HG03558 (cell line): ENCODE measurements at regions not wholly inside any gene's neighbourhood (a gene's known extent, or its start where the extent isn't known, plus 50 kb on each side); places are given as distances from the start of the nearest gene placed in this dataset.

Experiments
- ATAC-seq: cut with Tn5 transposase; IDR thresholded peaks from one replicate; pipeline ENCODE4 v1.9.1; 2021; ENCODE audit warnings: moderate number of reproducible peaks; ENCODE audit not compliant: unreplicated experiment; ENCODE audit errors: extremely low read depth

GRCh38 chr2:221283896-221284545 lies 288.1 kb downstream of the EPHA4 start:
- no peak for ATAC-seq

DNA sequence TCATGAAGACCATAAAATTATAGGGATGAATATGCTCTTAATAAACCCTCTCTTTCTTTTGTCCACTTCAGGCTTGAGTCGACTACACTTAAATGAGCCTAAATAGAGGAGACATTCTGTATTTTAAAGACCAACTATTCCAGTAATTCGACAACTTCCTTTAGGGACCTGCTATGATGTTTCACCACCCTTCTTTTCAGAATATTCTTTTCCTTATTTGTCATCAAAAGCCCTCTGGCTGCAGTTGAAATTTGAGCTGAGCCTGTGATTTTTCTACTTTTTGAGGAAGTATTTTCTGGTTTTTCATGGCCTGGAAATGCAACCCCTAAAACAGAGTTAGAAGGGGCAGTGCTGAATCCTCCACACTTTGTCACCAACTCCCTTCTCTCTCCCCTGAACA lies 287.0 kb downstream of the EPHA4 start:
- no peak for ATAC-seq

DNA sequence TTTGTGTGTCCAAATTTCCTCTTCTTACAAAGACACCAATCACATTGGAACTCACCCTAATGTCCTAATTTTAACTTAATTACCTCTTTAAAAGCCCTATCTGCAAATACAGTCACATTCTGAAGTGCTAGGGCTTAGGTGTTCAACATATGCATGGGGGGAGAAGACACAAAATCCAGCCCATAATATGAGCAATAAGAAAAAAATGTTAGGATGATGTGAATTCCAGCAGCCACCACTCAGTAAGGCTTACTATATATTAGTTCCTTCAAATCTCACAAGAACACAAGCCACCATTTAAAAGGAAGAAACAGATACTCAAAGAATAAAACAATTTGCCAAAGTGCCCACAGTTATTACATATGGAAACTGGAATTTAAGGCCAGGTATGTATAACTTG lies 285.7 kb downstream of the EPHA4 start:
- ATAC-seq, result no peak

DNA sequence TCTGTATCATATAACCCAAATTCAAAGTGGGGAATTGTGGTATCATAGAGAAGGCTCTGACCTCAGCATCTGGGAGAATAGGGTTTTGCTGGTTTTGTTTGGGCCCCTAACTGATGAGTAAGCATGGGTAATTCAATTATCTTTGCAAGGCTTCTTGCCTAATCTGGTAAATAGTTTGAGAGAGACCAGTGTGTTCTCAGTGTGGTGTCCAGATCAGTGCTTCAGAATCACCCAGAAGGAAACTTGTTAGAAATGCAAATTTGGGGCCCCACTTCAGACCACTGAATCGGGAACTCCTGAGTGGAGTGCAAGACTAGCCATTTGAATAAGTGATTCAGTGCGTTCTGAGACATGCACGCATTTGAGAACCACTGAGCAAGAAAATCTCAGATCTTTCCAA lies 282.7 kb downstream of the EPHA4 start:
- ATAC-seq, result no peak

DNA sequence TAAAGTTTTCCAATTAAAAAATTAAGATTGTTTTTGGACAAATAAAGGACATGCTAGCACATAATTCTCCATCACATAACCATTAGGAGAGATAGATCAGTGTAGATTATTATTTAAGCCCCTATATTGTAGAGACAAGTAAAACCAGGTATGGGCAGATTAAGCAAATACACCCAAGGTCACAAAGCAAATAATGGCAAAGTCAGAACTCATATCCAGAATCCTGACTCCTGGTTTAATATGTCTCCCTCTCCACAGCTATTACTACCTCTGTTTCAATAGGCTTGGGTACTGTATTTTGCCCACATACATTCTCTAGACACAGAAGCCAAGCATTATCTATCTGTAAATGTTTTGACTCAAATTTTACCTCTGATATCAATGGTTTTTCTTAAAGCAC lies 282.3 kb downstream of the EPHA4 start:
- no peak for ATAC-seq

GRCh38 chr2:221293949-221294742 lies 278.0 kb downstream of the EPHA4 start:
- ATAC-seq, result no peak

DNA sequence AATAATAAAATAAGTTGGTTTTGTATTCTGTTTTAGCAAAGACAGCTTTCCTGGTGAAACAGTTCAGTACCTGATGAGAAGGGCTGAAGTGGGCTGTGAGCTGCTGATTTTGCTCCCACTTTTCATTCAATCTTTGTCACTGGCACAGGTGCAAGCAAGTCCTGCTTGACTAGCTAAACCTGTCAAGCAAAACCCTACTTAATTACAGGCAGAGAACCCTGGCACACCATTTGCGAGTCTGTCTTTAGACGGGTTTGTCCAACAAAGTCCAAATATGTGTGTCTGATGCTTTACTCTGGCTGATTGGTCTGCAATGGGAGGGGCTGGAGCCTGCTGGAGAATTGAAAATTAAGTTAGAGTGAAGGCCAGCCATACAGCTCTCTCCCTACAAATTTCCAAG lies 267.2 kb downstream of the EPHA4 start:
- ATAC-seq, result no peak

DNA sequence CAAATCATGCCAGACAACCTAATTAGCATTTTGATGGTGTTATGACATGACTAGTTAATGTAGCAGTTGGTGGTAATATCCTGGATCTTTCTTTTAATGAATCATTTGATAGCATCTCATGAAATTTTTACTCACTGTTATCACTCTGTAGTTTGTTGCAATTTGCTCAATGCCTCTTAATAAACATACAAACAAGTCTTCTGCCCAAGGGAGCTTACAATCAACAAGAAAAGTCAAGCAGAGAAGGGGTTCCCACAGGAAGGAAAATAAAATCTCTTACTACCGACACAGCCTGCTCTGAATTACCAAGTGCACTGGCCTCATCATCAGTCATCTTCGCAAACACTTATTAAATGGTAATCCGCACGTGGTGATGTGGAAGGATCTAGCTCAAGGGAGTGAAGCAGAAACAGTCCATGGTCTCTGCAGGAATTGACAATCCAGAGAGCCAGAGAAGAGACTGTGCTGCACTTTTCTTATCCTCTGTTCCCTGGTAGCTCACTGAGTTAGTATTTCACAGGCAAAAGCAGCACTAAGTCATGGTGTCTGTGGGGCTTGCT lies 263.5 kb downstream of the EPHA4 start:
- ATAC-seq, result no peak

DNA sequence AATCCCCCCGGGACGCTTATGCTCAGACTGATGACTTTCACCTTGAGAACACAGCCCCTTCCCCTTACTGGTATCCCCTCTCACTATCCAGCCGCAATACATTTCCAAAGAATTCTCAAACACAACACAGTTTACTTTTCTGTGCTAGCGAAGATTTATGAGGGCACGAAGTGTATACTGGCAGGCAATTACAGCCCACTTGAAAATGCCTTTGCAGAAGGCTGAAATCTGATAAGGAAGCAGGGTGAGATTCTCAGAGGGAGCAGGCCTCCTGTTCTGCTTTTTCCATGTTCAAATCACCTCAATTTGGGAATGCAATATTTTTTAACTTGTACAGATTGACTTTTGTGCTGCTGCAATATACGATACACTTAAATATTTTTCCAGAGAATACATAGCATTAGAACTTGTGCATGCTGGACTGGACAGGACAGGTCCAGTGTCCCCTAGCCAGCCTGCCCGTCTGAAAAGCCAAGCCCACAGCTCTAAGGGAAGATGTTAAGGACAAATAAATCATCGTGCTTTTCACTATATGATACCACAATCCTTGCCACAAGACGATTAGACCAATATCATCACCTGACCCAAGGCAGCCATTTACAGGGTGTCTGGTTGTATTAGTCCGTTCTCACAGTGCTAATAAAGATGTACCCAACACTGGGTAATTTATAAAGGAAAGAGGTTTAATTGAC lies 262.1 kb downstream of the EPHA4 start:
- no peak for ATAC-seq

DNA sequence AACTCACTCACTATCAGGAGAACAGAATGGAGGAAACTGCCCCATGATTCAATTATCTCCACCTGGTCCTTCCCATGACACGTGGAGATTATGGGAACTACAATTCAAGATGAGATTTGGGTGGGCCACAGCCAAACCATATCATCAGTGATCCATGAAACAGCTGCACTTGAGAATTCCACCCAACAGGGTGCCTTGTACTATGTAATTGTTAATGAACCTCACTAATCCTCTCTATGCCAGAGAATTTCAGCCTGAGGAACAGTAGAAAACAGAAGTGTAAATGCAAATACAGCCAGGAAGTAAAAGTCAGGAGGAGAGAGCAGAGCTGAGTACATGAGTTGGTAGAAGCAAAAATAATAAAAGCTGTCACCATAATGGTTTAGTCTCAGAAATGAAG lies 261.4 kb downstream of the EPHA4 start:
- no peak for ATAC-seq

GRCh38 chr2:221312634-221313033 lies 259.5 kb downstream of the EPHA4 start:
- no peak for ATAC-seq

- ATAC-seq, result no peak
Observed at GRCh38 chr2:221314786-221315185, 257.3 kb downstream of the EPHA4 start.

DNA sequence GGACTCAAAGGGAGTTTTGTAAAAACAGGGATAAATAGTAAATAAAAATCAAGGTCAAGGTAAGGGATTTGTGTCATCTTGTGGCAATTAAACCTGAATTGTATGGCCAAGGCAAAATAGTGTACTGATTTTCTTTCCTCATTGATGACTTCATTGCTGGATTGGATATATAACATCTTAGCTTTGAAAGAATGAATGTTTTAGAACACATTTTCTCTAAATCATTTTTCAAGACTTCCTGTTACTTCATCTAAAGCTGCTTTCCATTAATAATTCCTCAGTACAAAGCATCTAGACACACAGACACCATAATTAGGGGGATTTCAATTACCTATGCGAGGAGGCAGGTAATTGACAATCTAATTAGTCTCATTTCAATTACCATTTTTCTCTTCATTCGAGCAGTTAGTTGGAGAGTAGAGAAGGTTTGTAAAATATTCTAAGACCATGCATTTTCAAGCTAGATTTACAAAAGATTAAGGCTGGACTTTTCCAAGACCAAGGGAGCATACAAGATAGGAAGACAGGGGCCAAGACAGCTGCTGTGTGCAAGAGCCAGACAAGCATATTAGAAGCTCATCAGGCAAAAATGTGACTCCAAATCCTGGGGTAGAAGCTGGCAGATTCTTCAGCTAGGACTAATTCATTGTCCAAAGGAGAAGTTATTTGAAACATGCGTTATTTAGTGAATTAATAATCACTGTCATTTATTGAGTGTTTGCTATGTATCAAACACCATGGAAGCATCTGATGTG lies 253.6 kb downstream of the EPHA4 start:
- ATAC-seq, result no peak

DNA sequence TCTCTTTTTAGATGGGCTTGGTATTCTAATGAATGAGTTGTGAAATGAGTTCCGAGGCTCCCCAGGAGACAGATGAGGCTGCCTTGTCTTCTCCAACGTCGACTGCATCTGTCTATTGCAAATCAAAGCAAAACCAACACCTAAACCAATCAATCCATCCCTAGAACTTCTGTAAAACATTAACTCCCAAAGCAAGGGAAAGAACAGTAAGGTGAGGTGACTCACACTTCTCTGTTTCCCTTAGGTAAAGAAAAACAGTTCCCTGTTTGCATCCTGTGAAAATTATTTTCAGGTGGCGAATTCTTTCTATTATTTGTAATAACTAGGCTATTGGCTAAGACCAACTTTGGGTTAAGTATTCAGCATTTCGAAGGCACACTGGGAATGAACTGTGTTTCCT lies 249.4 kb downstream of the EPHA4 start:
- ATAC-seq, result no peak

DNA sequence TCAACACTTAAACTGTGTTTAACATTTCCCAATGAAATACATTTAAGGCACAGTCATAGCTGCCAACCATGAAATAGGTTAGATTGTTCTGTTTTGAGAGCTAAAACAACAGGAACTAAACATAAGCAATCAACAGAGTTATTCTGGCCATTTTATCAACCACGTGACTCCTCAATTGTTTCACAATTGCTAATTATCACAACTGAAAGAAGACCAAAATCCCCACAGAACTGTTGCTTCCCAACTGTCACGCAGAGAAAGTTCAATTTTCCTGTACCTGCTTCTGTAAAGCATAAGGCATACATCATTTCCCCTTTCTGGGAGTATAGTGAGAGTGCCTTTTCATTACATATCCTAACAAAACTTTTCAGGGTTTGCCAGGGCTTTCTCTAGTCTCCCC lies 248.6 kb downstream of the EPHA4 start:
- no peak for ATAC-seq

DNA sequence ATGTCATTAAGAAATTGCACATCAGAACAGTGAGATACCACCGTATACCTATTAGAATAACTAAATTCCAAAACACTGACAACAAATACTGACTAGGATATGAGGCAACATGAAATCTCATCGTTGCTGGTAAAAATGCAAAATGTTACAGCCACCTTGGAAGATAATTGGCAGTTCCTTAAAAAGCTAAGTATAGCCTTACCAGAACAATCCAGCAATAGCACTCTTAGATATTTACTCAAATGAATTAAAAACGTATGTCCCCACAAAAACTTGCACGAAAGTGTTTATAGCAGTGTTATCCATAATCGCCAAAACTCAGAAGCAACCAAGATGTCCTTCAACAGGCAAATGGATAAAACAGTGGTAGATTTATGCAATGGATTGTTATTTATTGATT lies 241.7 kb downstream of the EPHA4 start:
- no peak for ATAC-seq

DNA sequence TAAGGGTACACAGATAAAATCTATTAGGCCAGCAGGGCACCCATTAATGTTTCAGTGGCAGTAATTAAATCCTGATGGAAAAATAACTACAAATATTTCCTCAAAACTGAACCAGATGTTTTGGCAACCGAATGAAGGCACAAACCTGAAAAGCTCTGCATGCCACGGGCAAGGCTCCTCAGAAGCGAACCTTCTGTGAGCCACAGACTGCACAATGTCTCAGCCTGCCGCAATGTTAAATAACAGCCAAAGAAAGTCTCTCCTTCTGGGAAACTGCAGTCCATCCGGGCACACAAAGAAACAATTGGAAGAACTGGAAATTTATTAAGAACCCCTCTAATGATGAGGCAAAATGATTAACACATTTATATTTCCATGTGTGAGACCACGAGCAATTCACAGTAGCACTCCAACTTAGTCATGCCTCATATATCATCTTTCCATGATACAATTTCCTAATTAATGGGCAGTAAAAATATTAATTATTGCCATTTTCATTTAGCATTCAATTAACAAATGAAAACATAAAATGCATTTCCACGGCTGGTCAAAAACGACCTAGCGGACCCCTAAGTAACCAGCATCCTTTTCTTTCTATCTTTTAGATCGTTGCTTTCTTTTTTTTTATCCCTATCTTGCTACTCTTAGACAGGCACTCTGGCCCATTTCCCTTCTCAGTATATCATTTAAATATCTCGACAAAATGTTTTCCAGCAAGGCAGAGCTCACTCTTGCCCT lies 237.5 kb downstream of the EPHA4 start:
- ATAC-seq, result no peak

- ATAC-seq, result no peak
Observed at GRCh38 chr2:221335219-221335752, 236.8 kb downstream of the EPHA4 start.

- ATAC-seq, result no peak
Observed at GRCh38 chr2:221336967-221337366, 235.1 kb downstream of the EPHA4 start.
